Fibroblast of lung (primary cell): ENCODE measurements at regions not wholly inside any gene's neighbourhood (a gene's known extent, or its start where the extent isn't known, plus 50 kb on each side); places are given as distances from the start of the nearest gene placed in this dataset.

Experiments
- CTCF ChIP-seq, 2 donors: IDR thresholded peaks in 1 of 2; conservative IDR thresholded peaks in 1 of 2; 1 replicate in 1 of 2; 2 replicates in 1 of 2; pipeline ENCODE4 v1.5.1; 2011 to 2012; ENCODE audit warnings: low read length in 2 of 2, control low read depth in 1 of 2, inconsistent platforms in 1 of 2, low read depth in 1 of 2, mild to moderate bottlenecking in 1 of 2
- EZH2 ChIP-seq: IDR thresholded peaks from 2 replicates; pipeline ENCODE4 v1.5.1; 2012; ENCODE audit warnings: low read length, control low read depth, mild to moderate bottlenecking; ENCODE audit errors: missing control alignments

- TF ChIP-seq CTCF (conservative IDR thresholded peaks at IDR 0.05 in 1 of 2, IDR thresholded peaks at IDR 0.05 in 1 of 2; ENCODE audit: low read depth in 1 of 2, low read length in 2 of 2) (no peak), EZH2 (no peak)
These were observed 194.2 kb upstream of the PROX1 start for GRCh38 chr1:213793482-213794067.
